ENCODE measurements at regions not wholly inside any gene's neighbourhood (a gene's known extent, or its start where the extent isn't known, plus 50 kb on each side); places are given as distances from the start of the nearest gene placed in this dataset.
"Not testable (repeated sequence)": the region's sequence is repeated elsewhere in the genome, so short reads cannot be mapped to it uniquely, and the experiment has no call there.

DNA sequence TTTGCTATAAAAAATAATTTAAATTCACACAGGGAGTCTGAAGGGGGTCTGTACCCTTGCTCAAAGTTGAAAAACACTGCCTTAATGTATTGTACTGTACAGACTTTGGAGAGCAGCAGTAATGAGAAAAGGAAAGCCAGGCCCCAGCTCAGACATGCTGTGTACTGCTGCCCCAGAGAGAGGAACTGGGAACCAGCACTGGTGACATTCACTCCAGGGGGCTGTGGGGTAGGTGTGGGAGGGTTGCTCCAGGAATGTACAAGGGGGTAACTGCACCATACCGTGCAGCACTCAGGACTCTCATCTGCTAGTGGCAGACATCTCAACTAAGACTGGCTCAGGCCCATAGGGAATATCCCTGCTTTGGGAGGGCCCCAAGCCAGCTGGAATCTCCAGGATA is 146.0 kb upstream of the RMP24 start:
- no peak for DNase-seq (ENCODE audit: low read depth)

DNA sequence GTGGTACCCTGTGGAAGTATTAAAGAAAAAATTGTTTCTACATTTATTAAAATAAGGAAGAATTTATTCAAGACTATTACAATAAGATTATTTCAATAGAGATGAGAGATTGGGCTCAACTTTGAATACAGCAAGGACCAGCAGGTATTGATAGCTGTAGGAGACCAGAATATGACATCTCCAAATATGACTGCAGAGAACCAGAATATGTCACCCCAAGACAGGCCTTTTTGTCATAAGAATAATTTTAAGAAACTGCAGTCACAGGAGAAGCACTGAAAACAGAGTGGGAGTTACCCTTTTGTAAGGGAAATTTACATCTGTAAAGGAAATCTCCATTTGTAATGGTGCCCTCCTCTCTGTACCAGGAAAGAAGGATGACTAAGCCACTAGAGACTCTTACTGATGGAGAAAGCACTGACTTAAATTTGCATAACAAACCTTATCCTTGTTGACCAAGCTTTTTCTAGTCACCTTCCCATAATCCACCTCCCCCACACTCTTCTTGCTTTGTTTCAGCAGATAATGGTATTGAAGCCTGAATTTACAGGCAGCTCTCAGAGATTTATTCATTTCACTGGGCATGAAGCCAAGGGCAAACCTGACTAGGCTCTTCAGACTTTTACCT is 145.1 kb upstream of the RMP24 start:
- DNase-seq (ENCODE audit: low read depth) = no peak

DNA sequence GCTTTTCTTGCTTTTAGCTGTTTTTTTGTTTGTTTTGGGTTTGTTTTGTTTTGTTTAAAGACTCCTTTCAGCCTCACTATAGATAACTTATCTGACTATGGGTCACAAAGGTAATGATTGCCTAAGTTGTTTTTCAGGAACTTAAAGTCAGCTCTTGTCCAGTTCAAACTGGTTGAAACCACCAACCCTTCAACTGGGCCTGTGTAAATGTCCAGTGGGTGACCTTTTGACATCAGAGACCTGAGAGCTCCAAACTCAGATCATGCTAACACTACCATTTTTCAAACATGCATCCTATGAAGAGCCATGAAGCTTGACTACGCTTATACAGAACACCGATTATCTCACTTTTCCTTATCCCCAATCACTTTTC is 144.6 kb upstream of the RMP24 start:
- DNase-seq (ENCODE audit: low read depth) = no peak

DNA sequence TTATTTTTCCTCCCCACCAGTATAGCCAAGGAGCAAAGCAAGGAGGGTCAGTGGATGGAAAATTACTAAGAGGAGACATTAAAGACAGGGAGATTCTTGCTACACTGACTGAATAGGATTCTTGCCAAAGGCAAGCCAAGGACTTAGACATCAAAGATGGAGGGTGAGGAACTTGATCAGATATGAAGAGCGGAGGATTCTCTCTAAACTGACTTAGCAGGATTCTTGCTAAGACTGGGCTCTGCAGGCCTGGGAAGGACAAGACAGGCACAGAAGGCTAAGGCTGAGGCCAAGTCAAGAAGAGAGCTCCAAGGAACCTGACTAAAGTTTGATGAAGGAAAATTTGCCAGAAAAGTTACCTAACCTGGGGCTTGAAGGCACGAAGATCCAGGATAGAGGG is 143.9 kb upstream of the RMP24 start:
- DNase-seq (ENCODE audit: low read depth) = no peak

DNA sequence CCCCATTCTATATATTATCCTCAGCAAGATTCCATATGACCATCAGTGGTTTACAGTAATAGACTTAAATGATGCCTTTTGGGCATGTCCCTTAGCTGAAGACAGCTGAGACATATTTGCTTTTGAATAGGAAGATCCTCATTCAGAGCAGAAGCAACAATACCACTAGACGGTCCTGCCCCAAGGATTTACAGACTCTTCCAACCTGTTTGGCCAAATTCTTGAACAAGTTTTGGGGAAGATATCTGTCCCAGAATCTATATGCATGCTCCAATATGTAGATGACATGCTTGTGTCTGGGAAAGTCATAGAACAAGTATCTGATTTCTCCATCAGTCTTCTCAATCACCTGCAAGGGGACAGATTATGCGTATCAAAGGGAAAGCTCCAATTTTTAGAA is 137.1 kb upstream of the RMP24 start:
- no peak for DNase-seq (ENCODE audit: low read depth)

DNA sequence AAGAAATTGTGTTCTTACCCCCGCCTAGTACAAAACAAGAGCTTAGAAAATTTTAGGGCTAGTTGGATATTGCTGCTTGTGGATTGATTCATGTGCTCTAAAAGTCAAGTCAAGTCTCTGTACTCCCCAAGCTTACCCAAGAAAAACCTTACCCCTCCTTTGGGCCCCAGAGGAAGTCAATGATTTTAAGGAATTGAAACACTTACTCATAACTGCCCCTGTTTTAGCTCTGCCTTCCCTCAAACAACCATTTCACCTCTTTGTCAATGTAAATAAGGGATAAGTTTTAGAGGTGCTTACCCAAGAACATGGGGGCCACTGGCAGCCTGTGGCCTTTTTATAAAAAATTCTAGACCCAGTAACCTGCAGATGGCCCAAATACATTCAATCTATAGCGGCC is 136.6 kb upstream of the RMP24 start:
- DNase-seq (ENCODE audit: low read depth) = no peak

DNA sequence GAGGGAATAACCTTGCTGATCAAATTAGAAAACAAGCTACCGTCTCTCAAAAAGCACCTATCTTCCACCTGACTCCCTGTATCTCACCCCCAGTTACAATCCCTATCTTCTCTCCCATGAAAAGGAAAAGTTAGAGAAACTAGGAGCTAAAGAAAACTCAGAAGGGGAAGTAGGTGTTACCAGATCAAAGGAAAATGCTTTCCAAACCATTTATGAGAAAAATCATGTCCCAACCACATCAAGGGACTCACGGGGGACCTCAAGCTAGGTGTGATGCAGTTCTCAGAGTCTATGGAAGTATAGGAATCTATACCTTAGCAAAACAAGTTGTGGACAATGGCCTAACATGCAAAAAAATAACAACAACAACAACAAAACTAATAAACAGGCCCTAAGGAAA is 135.5 kb upstream of the RMP24 start:
- DNase-seq (ENCODE audit: low read depth) = no peak

DNA sequence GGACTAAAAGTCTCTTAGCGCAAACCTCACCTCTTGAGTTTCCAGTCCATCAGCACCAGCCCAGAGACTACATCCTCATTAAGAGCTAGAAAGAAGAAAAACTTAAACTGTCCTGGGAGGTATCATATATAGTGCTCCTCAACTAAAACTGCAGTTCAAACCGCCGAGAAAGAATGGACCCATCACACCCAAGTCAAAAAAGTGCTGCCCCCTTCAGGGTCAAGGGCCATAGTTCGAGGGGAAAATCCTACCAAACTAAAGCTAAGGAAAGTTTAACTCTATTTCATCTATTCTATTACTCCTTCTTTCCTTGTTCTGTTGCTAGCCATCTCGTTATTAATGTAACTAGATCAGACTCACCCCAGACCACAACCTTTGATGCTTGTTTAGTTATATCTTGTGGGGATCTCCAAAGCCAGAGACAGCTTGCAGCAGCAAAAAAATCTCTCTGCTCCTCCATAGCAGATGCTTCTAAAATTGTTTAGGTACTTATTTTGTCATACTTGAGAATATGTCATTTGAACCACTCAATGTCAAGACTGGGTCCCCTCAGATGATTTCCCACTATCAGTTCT is 134.5 kb upstream of the RMP24 start:
- DNase-seq (ENCODE audit: low read depth) = no peak

DNA sequence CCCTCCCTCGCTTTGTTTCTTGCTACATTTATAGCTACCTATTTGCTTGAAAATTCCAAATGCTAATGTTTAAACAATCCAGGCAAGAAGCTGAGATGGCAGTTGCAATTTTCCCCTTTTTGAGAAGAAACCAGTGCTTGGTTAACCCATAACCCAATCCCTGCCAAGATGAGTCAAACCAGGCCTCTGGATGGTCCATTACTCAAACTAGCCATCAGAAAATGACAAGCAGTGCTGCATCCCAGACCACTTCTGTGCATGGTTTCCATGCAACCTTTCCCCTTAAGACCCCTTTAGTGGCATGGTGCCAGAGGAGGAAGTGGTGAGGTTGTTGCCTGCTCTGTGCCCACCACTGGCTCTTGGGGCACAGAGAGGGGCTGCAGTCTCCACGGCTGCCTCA is 131.2 kb upstream of the RMP24 start:
- DNase-seq (ENCODE audit: low read depth) = no peak

DNA sequence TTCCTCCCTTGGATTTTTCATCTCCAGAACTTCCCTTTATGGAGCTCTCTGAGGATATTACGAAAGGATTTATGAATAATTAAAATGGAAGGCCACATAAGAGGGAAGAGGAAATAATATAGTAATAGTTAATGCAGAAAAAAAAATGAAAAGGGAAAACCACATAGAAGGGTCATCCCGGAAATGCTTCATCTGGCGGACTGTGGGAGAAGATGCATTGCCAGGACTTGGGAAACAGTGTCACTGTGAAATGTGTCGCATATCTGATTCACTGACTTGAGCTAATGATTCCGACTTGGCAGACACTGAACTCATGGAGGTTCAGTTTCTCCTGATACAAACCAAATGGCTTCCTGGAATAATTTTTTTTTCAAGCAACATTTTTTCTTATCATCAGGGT is 129.9 kb upstream of the RMP24 start:
- DNase-seq (ENCODE audit: low read depth) = no peak

DNA sequence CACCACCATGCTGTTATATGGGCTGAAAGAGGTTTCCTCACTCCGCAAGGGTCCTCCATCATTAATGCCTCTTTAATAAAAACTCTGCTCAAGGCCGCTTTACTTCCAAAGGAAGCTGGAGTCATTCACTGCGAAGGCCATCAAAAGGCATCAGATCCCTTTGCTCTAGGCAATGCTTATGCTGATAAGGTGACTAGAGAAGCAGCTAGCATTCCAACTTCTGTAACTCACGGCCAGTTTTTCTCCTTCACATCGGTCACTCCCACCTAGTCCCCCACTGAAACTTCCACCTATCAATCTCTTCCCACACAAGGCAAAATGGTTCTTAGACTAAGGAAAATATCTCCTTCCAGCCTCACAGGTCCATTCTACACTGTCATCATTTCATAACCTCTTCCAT is 124.2 kb upstream of the RMP24 start:
- not testable (repeated sequence) for DNase-seq (ENCODE audit: low read depth)

DNA sequence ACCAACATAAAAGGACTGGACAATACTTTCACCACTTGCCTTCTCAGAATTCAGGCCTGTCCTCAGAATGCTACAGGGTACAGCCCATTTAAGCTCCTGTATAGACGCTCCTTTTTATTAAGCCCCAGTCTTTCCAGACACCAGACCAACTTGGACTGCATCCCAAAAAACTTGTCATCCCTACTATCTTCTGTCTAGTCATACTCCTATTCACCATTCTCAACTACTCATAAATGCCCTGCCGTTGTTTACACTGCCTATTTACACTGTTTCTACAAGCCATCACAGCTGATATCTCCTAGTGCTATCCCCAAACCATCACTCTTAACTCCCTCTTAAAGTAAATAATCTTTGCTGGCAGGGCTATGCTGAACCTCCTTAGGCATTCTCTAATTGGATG is 123.2 kb upstream of the RMP24 start:
- not testable (repeated sequence) for DNase-seq (ENCODE audit: low read depth)

DNA sequence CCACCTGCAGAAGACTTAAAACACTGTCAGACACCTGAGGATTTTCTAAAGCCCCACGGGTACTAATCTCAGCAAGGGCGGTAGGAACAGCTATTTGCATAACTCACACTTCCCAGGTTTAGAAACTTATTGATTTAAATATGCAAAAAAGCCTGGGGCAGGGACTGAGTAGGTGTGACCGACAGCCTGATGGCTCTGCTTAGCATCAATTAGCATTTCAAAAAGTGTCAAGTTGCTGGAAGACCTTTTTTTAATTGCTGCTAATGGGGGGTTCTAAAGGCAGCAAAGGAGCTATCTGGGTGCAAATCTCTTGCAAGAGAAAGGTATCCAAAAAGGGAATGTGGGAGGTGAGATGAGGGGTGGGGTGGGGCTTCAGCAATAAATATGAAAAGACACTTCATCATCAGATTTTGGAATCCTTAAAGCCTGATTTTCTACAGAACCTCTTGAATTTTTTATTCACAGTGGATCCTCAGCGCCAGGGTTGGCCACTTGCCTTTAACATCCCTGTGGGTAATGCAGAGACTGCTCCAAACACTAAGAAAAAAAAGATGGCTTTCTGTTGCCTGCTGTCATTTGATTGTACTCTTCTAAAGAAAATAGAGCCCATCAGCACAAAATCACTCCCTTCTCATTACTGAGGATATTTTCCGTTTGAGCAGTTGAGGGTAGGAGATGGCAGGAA is 121.1 kb upstream of the RMP24 start:
- DNase-seq (ENCODE audit: low read depth) = no peak

DNA sequence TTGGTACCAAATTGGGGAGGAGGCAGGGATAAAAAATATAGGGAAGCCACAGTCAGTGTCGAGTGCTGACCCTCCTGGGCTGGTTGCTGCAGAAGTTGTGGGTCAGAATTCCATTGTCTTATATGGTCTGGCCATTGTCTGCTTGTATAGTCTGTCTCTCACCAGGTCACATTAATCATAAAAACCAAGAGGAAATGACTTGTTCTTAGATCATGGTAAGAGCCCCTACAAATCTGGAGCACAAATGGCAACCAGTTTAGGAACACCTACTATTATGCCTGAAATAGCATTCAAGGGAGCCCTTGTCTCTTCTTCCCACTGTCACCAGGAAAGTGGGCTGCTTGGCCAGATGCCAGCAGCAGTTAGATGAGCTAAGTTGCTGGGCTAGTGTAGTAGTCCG is 119.7 kb upstream of the RMP24 start:
- DNase-seq (ENCODE audit: low read depth) = no peak

DNA sequence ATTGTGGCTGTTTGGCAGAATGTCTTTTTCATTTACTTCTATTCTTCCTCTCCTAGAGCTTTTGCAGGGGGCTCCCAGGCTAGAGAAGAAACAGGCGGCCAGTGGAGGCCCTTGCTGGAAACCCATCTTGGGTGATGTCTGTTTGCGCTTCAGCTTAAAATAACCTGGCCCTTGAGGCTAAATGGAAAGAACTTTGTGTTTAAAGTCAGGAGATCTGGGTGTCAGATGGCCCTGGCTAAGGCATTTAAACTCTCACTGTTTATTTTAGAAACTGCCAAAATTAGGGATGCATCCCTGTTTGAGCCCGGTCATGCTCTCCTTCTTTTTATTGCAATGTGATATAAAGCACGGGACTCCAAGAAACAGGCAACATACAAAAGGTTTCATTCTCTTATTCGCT is 118.4 kb upstream of the RMP24 start:
- no peak for DNase-seq (ENCODE audit: low read depth)

DNA sequence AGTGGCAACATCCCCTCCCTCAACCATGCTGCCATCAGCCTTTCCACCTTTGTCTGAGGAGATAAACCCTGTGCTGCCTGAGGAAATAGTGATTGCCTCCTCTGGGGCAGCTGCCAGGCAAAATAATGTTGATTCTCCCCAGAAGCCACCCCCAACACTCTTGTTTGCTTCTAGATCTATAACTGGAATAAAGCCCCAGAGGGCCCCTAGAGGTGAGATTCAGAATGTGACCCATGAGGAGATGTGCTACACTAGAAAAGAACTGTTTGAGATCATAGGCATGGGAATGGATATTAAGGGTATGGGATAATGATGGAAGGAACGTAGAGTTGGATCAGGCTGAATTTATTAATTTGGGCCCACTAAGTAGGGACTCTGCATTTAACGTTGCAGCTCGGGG is 116.3 kb upstream of the RMP24 start:
- no peak for DNase-seq (ENCODE audit: low read depth)

DNA sequence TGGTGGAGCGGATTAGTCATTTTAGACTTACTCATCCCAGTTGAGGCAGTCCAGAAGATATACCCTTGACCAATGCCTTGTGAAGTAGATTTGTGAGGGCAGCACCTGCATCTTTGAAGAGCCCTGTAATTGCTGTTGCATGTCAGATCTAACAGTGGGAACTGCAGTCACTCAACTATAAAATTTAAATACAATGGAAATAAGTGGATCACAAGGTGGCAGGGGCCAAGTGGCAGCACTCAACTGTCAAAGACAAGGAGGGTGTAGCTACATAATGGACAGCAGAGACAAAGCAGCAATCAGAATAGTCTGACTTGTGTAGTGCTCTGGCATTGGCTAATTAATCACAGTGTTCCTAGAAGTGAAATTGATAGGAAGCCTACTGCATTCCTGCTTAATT is 115.8 kb upstream of the RMP24 start:
- not testable (repeated sequence) for DNase-seq (ENCODE audit: low read depth)

DNA sequence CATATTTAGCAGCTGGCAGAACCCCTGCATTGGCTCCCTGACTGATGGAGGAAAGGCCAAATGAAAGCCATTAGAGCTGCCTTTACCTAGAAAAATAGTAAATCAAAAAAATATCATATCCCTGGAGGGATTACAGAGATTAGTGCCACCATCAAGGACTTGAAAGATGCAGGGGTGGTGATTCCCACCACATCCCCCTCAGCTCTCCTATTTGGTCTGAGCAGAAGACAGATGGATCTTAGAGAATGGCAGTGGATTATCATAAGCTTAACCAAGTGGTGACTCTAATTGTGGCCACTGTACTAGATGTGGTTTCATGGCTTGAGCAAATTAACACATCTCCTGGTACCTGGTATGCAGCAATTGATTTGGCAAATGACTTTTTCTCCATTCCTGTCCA is 114.9 kb upstream of the RMP24 start:
- not testable (repeated sequence) for DNase-seq (ENCODE audit: low read depth)

DNA sequence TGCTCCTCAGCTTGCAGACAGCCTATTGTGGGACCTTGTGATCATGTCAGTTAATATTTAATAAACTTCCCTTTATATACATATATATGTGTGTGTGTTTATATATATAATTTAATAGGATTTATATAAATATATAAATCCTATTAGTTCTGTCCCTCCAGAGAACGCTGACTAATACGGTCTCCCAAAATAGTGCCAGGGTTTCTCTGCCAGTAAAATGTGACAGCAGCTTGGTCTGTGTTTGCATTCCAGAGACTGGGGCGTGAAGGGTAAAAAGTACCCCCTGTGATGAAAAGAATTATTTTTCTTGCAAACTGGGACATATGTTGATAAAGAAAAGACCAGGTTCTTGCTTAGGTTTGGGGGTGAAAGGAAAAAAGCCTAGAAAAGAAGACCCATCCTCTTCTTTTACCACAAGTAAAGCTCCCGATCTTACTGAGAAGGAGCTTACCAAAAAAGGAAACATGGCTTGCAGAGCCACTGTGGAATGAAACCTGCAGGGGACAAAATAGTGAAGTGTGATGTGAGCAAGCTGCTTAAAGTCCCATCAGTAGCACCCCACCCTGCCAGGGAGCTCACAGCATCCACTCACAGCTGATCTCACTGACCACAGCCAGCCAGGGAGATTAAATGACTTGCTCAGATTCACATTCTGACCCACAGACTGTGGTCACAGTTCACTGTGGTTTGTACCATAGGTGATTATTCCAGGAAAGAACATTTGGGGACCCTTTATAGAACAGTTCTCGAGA is 110.9 kb upstream of the RMP24 start:
- DNase-seq (ENCODE audit: low read depth) = peak; percentile 15

DNA sequence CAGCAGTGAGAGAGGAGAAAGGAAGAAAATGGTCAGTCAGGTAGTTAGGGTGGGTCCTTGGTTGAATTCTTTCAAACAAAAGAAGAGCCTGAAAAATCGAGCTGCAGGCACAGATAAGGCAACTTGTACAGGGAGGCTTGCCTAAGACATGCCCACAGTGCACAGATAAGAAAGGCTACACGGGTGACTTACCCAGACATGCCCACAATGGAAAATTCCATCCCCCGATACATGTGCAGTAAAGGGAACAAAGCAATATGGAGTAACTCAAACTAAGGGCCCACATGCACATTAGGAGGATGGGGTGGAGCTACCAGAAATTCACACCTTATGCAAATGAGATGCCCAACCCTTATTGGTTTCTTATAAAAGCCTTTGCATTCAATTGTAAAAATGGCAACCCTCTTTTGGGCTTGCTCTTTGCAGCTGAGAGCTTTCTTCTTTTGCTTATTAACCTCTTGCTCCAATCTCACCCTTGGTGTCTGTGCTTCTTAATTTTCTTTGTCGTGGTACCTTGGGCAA is 110.3 kb upstream of the RMP24 start:
- peak; percentile 14 for DNase-seq (ENCODE audit: low read depth)

DNA sequence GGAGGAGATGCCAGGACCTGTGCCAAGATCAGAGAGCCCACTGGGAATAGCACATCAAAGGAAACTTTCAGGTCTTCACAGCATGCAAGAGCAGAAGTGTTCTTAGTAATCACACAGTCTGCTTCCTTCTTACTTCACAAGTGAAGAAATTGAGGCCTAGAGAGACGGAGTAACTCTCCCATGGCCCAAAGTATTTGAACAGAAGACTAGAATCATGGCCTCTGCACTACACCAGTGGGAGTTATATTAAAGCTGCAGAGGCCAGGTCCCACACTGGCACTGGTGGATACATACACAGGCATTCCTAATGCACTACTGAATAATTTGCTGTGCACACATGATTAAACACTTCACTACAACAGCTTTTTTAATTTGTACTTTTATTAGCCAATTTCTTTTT is 107.6 kb upstream of the RMP24 start:
- DNase-seq (ENCODE audit: low read depth) = no peak

DNA sequence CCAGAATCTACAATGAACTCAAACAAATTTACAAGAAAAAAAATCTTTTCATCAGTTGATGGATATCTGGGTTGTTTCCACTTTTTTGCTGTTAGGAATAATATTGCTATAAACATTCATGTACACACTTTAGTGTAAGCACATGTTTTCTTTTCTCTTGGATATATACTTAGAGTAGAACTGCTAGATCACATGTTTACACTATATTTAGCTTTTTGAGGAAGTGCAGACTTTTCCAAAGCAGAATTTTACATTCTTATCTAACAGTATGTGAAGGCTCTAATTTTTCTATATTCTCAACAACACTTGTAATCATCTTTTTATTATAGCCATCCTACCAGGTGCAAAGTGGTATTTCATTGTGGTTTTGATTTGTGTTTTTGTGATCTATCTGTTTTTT is 103.6 kb upstream of the RMP24 start:
- DNase-seq (ENCODE audit: low read depth) = no peak

DNA sequence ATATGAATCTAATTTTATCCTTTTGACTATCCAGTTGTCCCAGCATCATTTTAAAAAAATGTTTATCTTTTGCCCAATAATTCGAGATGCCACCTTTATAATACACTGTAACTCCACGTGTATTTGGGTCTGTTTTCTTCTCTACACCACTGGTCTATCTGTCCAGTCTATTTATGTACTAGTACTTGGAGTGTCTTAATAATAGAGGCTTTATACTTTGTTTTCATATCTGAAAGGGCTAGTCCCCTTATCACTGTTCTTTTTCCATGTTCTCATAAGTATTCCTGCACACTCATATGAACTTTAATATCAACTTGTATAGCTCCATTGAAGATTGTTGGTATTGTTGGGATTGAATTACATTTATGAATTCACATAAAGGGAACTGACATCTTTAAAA is 101.1 kb upstream of the RMP24 start:
- no peak for DNase-seq (ENCODE audit: low read depth)

All from renal cortical epithelial cell (primary cell).